HEK293 (cell line): ENCODE measurements at regions not wholly inside any gene's neighbourhood (a gene's known extent, or its start where the extent isn't known, plus 50 kb on each side); places are given as distances from the start of the nearest gene placed in this dataset.

Source experiments
- CTCF ChIA-PET: fragments of 350-600 bp; formaldehyde crosslinking; extraction: SDS; loops from one replicate; lab custom pipeline; 2021; ENCODE audit warnings: antibody characterized with exemption; lab: Yijun Ruan, JAX
- POLR2A ChIA-PET: fragments of 300-600 bp; formaldehyde crosslinking; extraction: SDS; loops from one replicate; lab custom pipeline; 2020; ENCODE audit warnings: antibody characterized with exemption, inconsistent platforms; lab: Yijun Ruan, JAX
- H3K27ac ChIP-seq: fragments of 200-500 bp; sonication (Bioruptor generic); 2 replicates; pipeline ENCODE4 v1.5.1; 2014; ENCODE audit warnings: low read depth, low read length, control low read depth, inconsistent platforms; ENCODE audit errors: extremely low read depth
- H3K36me3 ChIP-seq, 2 experiments: fragments of 200-500 bp in 1 of 2; sonication (Bioruptor generic) in 1 of 2; 1 replicate in 1 of 2; 2 replicates in 1 of 2; pipeline ENCODE4 v1.5.1; 2014 to 2017; ENCODE audit warnings: inconsistent platforms in 2 of 2, low read length in 2 of 2; ENCODE audit not compliant: control insufficient read depth in 2 of 2, insufficient read depth in 1 of 2
- H3K4me1 ChIP-seq: fragments of 200-500 bp; sonication (Bioruptor generic); 2 replicates; pipeline ENCODE4 v1.5.1; 2014; ENCODE audit warnings: mild to moderate bottlenecking, low read length, inconsistent platforms; ENCODE audit not compliant: control insufficient read depth, insufficient read depth
- H3K4me3 ChIP-seq: 2 replicates; pipeline ENCODE4 v1.5.1; 2011; ENCODE audit warnings: low read depth, mild to moderate bottlenecking, control low read depth, low read length, moderate library complexity
- H3K9me3 ChIP-seq: fragments of 200-500 bp; sonication (Bioruptor generic); 2 replicates; pipeline ENCODE4 v1.5.1; 2014; ENCODE audit warnings: low read depth, low read length, inconsistent platforms; ENCODE audit not compliant: control insufficient read depth, insufficient read depth
- MZF1 ChIP-seq: fragments of 450-650 bp; formaldehyde crosslinking; IDR thresholded peaks from 2 replicates; pipeline ENCODE4 v1.5.1; 2017; ENCODE audit warnings: missing biosample characterization, missing genetic modification characterization, borderline replicate concordance
- PRDM1 ChIP-seq: fragments of 450-650 bp; formaldehyde crosslinking; IDR thresholded peaks from 2 replicates; pipeline ENCODE4; 2016; ENCODE audit warnings: missing biosample characterization, missing genetic modification characterization
- SALL2 ChIP-seq: fragments of 450-650 bp; formaldehyde crosslinking; IDR thresholded peaks from 2 replicates; pipeline ENCODE4 v1.5.0; 2017; ENCODE audit warnings: missing biosample characterization, mild to moderate bottlenecking, missing genetic modification characterization, borderline replicate concordance
- SP2 ChIP-seq: fragments of 450-650 bp; formaldehyde crosslinking; IDR thresholded peaks from 2 replicates; pipeline ENCODE4 v1.5.1; 2016; ENCODE audit warnings: missing biosample characterization, missing genetic modification characterization
- ZBTB17 ChIP-seq: fragments of 450-650 bp; formaldehyde crosslinking; IDR thresholded peaks from 2 replicates; pipeline ENCODE4 v1.5.1; 2016; ENCODE audit warnings: missing biosample characterization, missing genetic modification characterization
- ZBTB21 ChIP-seq: fragments of 450-650 bp; formaldehyde crosslinking; IDR thresholded peaks from 2 replicates; pipeline ENCODE4 v1.5.1; 2017; ENCODE audit warnings: missing biosample characterization, missing genetic modification characterization
- ZNF133 ChIP-seq: fragments of 450-650 bp; formaldehyde crosslinking; IDR thresholded peaks from 2 replicates; pipeline ENCODE4 v1.5.1; 2016; ENCODE audit warnings: missing biosample characterization, missing genetic modification characterization
- ZNF23 ChIP-seq: fragments of 450-650 bp; formaldehyde crosslinking; IDR thresholded peaks from 2 replicates; pipeline ENCODE4 v1.5.1; 2016; ENCODE audit warnings: missing biosample characterization, missing genetic modification characterization, borderline replicate concordance
- ZNF335 ChIP-seq: fragments of 450-650 bp; formaldehyde crosslinking; conservative IDR thresholded peaks from 2 replicates; pipeline ENCODE4 v1.5.1; 2016; ENCODE audit warnings: missing biosample characterization, missing genetic modification characterization
- ZNF510 ChIP-seq: fragments of 450-650 bp; formaldehyde crosslinking; IDR thresholded peaks from 2 replicates; pipeline ENCODE4 v1.5.1; 2018; ENCODE audit warnings: mild to moderate bottlenecking, missing genetic modification characterization, missing biosample characterization; ENCODE audit not compliant: insufficient replicate concordance
- ZNF549 ChIP-seq: fragments of 450-650 bp; IDR thresholded peaks from 2 replicates; pipeline ENCODE4 v1.5.1; 2018; ENCODE audit warnings: missing biosample characterization, missing genetic modification characterization, mild to moderate bottlenecking, inconsistent platforms, moderate library complexity
- ZNF658 ChIP-seq: fragments of 450-650 bp; formaldehyde crosslinking; IDR thresholded peaks from 2 replicates; pipeline ENCODE4; 2016; ENCODE audit warnings: missing biosample characterization, missing genetic modification characterization
- ZNF707 ChIP-seq: fragments of 450-650 bp; formaldehyde crosslinking; IDR thresholded peaks from 2 replicates; pipeline ENCODE4 v1.5.1; 2016; ENCODE audit warnings: missing biosample characterization, missing genetic modification characterization
- ZSCAN23 ChIP-seq: fragments of 450-650 bp; formaldehyde crosslinking; IDR thresholded peaks from 2 replicates; pipeline ENCODE4 v1.5.1; 2016; ENCODE audit warnings: missing biosample characterization, missing genetic modification characterization
- TF ChIP-seq, protein P1 (sequence below): fragments of 450-650 bp; formaldehyde crosslinking; IDR thresholded peaks from 2 replicates; pipeline ENCODE4 v1.5.1; 2016; ENCODE audit warnings: missing biosample characterization, missing genetic modification characterization
- TF ChIP-seq, protein P2 (sequence below): fragments of 450-650 bp; formaldehyde crosslinking; IDR thresholded peaks from 2 replicates; pipeline ENCODE4 v1.5.1; 2016; ENCODE audit warnings: missing biosample characterization, missing genetic modification characterization
- TF ChIP-seq, protein P3 (sequence below): fragments of 450-650 bp; formaldehyde crosslinking; IDR thresholded peaks from 2 replicates; pipeline ENCODE4 v1.5.1; 2016; ENCODE audit warnings: missing biosample characterization, missing genetic modification characterization
- TF ChIP-seq, protein P4 (sequence below): fragments of 450-650 bp; formaldehyde crosslinking; IDR thresholded peaks from 2 replicates; pipeline ENCODE4 v1.5.1; 2016; ENCODE audit warnings: missing biosample characterization, missing genetic modification characterization
- TF ChIP-seq, protein P5 (sequence below): IDR thresholded peaks from 2 replicates; pipeline ENCODE4 v1.6.1; 2011; ENCODE audit warnings: mild to moderate bottlenecking, low read depth, low read length, borderline replicate concordance
- TF ChIP-seq, protein P6 (sequence below): fragments of 450-650 bp; formaldehyde crosslinking; IDR thresholded peaks from 2 replicates; pipeline ENCODE4 v1.5.1; 2016; ENCODE audit warnings: missing biosample characterization, missing genetic modification characterization, borderline replicate concordance

DNA sequence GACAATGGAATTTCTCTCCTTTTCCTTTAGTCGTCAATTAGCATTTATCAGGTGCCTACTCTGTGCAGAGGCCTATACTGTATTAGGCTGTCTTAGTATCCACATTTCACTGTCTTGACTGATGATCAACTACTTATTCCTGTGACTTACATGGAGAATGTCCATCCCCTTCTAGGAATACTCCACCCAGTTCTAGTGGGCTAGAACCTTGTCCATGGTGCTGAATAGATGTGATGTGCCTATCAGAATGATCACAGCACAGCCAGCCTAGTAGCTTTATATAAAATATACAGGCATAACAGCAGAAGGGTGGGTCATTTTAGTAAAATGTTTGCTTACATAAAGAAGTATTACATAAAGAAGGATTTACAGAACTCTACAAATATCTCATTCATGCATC lies 621.4 kb downstream of the PDCD6IP start:
- ChIA-PET CTCF (interaction anchor here (0.6 kb wide), 1 partner anchor 225 kb away, joined by 3 read pairs; no protein-coding TSS in a partner anchor), POLR2A (no interaction called here)
- H3K36me3 ChIP-seq = no peaks in the 10 kb centered on the region
- no peak overlapping the region for H3K27ac ChIP-seq
- no peak overlapping the region for H3K4me3 ChIP-seq
- H3K4me1 ChIP-seq = no peaks in the 10 kb centered on the region
- H3K9me3 ChIP-seq = no peaks in the 10 kb centered on the region
- TF ChIP-seq ZNF549 (no peak), ZBTB17 (tag by site-specific recombination) (no peak), MZF1 (tag by site-specific recombination) (no peak), ZNF23 (tag by site-specific recombination) (no peak)
- TF ChIP-seq, protein P1, sequence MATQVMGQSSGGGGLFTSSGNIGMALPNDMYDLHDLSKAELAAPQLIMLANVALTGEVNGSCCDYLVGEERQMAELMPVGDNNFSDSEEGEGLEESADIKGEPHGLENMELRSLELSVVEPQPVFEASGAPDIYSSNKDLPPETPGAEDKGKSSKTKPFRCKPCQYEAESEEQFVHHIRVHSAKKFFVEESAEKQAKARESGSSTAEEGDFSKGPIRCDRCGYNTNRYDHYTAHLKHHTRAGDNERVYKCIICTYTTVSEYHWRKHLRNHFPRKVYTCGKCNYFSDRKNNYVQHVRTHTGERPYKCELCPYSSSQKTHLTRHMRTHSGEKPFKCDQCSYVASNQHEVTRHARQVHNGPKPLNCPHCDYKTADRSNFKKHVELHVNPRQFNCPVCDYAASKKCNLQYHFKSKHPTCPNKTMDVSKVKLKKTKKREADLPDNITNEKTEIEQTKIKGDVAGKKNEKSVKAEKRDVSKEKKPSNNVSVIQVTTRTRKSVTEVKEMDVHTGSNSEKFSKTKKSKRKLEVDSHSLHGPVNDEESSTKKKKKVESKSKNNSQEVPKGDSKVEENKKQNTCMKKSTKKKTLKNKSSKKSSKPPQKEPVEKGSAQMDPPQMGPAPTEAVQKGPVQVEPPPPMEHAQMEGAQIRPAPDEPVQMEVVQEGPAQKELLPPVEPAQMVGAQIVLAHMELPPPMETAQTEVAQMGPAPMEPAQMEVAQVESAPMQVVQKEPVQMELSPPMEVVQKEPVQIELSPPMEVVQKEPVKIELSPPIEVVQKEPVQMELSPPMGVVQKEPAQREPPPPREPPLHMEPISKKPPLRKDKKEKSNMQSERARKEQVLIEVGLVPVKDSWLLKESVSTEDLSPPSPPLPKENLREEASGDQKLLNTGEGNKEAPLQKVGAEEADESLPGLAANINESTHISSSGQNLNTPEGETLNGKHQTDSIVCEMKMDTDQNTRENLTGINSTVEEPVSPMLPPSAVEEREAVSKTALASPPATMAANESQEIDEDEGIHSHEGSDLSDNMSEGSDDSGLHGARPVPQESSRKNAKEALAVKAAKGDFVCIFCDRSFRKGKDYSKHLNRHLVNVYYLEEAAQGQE (tag by site-specific recombination) = peak; percentile 79
- TF ChIP-seq, protein P2, sequence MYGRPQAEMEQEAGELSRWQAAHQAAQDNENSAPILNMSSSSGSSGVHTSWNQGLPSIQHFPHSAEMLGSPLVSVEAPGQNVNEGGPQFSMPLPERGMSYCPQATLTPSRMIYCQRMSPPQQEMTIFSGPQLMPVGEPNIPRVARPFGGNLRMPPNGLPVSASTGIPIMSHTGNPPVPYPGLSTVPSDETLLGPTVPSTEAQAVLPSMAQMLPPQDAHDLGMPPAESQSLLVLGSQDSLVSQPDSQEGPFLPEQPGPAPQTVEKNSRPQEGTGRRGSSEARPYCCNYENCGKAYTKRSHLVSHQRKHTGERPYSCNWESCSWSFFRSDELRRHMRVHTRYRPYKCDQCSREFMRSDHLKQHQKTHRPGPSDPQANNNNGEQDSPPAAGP (tag by site-specific recombination) = no peak

DNA sequence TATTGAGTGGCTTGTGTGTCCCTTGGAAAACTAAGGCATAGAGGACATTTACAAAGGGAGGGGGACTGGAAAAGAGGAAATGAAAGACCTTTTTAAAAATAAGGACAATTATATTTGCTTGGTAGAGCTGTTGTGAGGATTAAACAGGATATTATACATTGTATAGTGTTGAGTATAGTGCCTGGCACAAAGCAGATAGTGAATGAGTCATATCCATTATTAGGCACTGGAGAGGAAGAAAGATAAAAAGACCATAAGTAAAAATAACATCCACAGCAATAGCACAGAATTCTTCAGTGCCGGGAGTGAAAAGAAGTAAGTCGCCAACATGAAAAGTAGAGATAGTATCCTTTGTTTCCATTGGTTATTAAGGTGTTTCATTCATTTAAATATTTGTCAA lies 623.3 kb downstream of the PDCD6IP start:
- CTCF ChIA-PET = no interaction called here
- Histone ChIP-seq H3K36me3 (no peaks in the 10 kb centered on the region), H3K4me1 (no peaks in the 10 kb centered on the region), H3K4me3 (no peak overlapping the region), H3K9me3 (no peaks in the 10 kb centered on the region), H3K27ac (no peak overlapping the region)
- POLR2A ChIA-PET = no interaction called here
- TF ChIP-seq, protein P3, sequence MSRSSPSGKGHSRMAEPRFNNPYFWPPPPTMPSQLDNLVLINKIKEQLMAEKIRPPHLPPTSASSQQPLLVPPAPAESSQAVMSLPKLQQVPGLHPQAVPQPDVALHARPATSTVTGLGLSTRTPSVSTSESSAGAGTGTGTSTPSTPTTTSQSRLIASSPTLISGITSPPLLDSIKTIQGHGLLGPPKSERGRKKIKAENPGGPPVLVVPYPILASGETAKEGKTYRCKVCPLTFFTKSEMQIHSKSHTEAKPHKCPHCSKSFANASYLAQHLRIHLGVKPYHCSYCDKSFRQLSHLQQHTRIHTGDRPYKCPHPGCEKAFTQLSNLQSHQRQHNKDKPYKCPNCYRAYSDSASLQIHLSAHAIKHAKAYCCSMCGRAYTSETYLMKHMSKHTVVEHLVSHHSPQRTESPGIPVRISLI = no peak
- TF ChIP-seq ZNF707 (tag by site-specific recombination) = no peak
- no peak for TF ChIP-seq ZNF658 (tag by site-specific recombination)
- TF ChIP-seq ZNF335 (tag by site-specific recombination) = no peak
- no peak for TF ChIP-seq ZNF133 (tag by site-specific recombination)
- TF ChIP-seq SP2 (tag by site-specific recombination) = no peak
- TF ChIP-seq, protein P4, sequence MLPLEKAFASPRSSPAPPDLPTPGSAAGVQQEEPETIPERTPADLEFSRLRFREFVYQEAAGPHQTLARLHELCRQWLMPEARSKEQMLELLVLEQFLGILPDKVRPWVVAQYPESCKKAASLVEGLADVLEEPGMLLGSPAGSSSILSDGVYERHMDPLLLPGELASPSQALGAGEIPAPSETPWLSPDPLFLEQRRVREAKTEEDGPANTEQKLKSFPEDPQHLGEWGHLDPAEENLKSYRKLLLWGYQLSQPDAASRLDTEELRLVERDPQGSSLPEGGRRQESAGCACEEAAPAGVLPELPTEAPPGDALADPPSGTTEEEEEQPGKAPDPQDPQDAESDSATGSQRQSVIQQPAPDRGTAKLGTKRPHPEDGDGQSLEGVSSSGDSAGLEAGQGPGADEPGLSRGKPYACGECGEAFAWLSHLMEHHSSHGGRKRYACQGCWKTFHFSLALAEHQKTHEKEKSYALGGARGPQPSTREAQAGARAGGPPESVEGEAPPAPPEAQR (tag by site-specific recombination) = no peak
- TF ChIP-seq, protein P5, sequence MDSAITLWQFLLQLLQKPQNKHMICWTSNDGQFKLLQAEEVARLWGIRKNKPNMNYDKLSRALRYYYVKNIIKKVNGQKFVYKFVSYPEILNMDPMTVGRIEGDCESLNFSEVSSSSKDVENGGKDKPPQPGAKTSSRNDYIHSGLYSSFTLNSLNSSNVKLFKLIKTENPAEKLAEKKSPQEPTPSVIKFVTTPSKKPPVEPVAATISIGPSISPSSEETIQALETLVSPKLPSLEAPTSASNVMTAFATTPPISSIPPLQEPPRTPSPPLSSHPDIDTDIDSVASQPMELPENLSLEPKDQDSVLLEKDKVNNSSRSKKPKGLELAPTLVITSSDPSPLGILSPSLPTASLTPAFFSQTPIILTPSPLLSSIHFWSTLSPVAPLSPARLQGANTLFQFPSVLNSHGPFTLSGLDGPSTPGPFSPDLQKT = no peak
- no peak for TF ChIP-seq ZNF23 (tag by site-specific recombination)
- no peak for TF ChIP-seq SALL2 (tag by site-specific recombination)
- no peak for TF ChIP-seq ZNF510 (tag by site-specific recombination)
- no peak for TF ChIP-seq PRDM1 (tag by site-specific recombination)
- no peak for TF ChIP-seq ZBTB21 (tag by site-specific recombination)
- TF ChIP-seq, protein P6, sequence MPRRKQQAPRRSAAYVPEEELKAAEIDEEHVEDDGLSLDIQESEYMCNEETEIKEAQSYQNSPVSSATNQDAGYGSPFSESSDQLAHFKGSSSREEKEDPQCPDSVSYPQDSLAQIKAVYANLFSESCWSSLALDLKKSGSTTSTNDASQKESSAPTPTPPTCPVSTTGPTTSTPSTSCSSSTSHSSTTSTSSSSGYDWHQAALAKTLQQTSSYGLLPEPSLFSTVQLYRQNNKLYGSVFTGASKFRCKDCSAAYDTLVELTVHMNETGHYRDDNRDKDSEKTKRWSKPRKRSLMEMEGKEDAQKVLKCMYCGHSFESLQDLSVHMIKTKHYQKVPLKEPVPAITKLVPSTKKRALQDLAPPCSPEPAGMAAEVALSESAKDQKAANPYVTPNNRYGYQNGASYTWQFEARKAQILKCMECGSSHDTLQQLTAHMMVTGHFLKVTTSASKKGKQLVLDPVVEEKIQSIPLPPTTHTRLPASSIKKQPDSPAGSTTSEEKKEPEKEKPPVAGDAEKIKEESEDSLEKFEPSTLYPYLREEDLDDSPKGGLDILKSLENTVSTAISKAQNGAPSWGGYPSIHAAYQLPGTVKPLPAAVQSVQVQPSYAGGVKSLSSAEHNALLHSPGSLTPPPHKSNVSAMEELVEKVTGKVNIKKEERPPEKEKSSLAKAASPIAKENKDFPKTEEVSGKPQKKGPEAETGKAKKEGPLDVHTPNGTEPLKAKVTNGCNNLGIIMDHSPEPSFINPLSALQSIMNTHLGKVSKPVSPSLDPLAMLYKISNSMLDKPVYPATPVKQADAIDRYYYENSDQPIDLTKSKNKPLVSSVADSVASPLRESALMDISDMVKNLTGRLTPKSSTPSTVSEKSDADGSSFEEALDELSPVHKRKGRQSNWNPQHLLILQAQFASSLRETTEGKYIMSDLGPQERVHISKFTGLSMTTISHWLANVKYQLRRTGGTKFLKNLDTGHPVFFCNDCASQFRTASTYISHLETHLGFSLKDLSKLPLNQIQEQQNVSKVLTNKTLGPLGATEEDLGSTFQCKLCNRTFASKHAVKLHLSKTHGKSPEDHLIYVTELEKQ (tag by site-specific recombination) = no peak
- no peak for TF ChIP-seq ZSCAN23 (tag by site-specific recombination)
